ENCODE measurements at regions not wholly inside any gene's neighbourhood (a gene's known extent, or its start where the extent isn't known, plus 50 kb on each side); places are given as distances from the start of the nearest gene placed in this dataset.

- H3K27me3 Mint-ChIP-seq (ENCODE audit: unreplicated experiment), result peaks cover 6% of the 10 kb centered on the region
- H3K4me3 Mint-ChIP-seq (ENCODE audit: unreplicated experiment), result no peak overlapping the region
- H3K4me1 Mint-ChIP-seq (ENCODE audit: unreplicated experiment), result peaks cover 13% of the 10 kb centered on the region
- H3K9me3 Mint-ChIP-seq (ENCODE audit: unreplicated experiment), result no peaks in the 10 kb centered on the region
- no peaks in the 10 kb centered on the region for H3K36me3 Mint-ChIP-seq (ENCODE audit: unreplicated experiment)
- no peak for TF ChIP-seq CTCF (IDR thresholded peaks at IDR 0.05)
- no peak for DNase-seq (ENCODE audit: extremely low spot score, unreplicated experiment)
- no peak overlapping the region for H3K27ac Mint-ChIP-seq (ENCODE audit: unreplicated experiment)
Observed at GRCh38 chr5:157914151-157914788, 55.3 kb upstream of the CLINT1 start.

- Mint-ChIP-seq H3K27me3 (ENCODE audit: unreplicated experiment) (peaks cover 8% of the 10 kb centered on the region), H3K4me1 (ENCODE audit: unreplicated experiment) (peaks cover 11% of the 10 kb centered on the region), H3K27ac (ENCODE audit: unreplicated experiment) (no peak overlapping the region), H3K9me3 (ENCODE audit: unreplicated experiment) (no peaks in the 10 kb centered on the region), H3K36me3 (ENCODE audit: unreplicated experiment) (no peaks in the 10 kb centered on the region), H3K4me3 (ENCODE audit: unreplicated experiment) (no peak overlapping the region)
- no peak for TF ChIP-seq CTCF (IDR thresholded peaks at IDR 0.05)
- no peak for DNase-seq (ENCODE audit: extremely low spot score, unreplicated experiment)
Observed at GRCh38 chr5:157913575-157913974, 54.6 kb upstream of the CLINT1 start.

- H3K27ac Mint-ChIP-seq (ENCODE audit: unreplicated experiment), result no peak overlapping the region
- H3K4me3 Mint-ChIP-seq (ENCODE audit: unreplicated experiment), result no peak overlapping the region
- peaks cover 6% of the 10 kb centered on the region for H3K4me1 Mint-ChIP-seq (ENCODE audit: unreplicated experiment)
- no peaks in the 10 kb centered on the region for H3K9me3 Mint-ChIP-seq (ENCODE audit: unreplicated experiment)
- H3K36me3 Mint-ChIP-seq (ENCODE audit: unreplicated experiment), result no peaks in the 10 kb centered on the region
- no peak for DNase-seq (ENCODE audit: extremely low spot score, unreplicated experiment)
- peaks cover 10% of the 10 kb centered on the region for H3K27me3 Mint-ChIP-seq (ENCODE audit: unreplicated experiment)
- TF ChIP-seq CTCF (IDR thresholded peaks at IDR 0.05), result no peak
Observed at GRCh38 chr5:157912621-157913325, 53.8 kb upstream of the CLINT1 start.

GRCh38 chr5:157911568-157911967 is 52.6 kb upstream of the CLINT1 start:
- H3K4me3 Mint-ChIP-seq (ENCODE audit: unreplicated experiment), result no peak overlapping the region
- H3K36me3 Mint-ChIP-seq (ENCODE audit: unreplicated experiment), result no peaks in the 10 kb centered on the region
- DNase-seq (ENCODE audit: extremely low spot score, unreplicated experiment), result no peak
- H3K9me3 Mint-ChIP-seq (ENCODE audit: unreplicated experiment), result no peaks in the 10 kb centered on the region
- peaks cover 10% of the 10 kb centered on the region for H3K27me3 Mint-ChIP-seq (ENCODE audit: unreplicated experiment)
- no peak for TF ChIP-seq CTCF (IDR thresholded peaks at IDR 0.05)
- no peaks in the 10 kb centered on the region for H3K4me1 Mint-ChIP-seq (ENCODE audit: unreplicated experiment)
- H3K27ac Mint-ChIP-seq (ENCODE audit: unreplicated experiment), result no peak overlapping the region
